HCT116 (cell line): ENCODE measurements at regions not wholly inside any gene's neighbourhood (a gene's known extent, or its start where the extent isn't known, plus 50 kb on each side); places are given as distances from the start of the nearest gene placed in this dataset.

Source experiments
- ATAC-seq: fragments of 200-7000 bp; cut with Tn5 transposase; 2 replicates; pipeline ENCODE4 v1.9.1; 2020; ENCODE audit warnings: mild to moderate bottlenecking, moderate library complexity
- BruUV-seq: library from RNA; stranded (reverse); fragments of 400-500 nt; replicated peaks from 2 replicates; lab custom pipeline; 2021; lab: Mats Ljungman, UMichigan
- CTCF ChIA-PET: fragments of 300-600 bp; sonication (Branson Sonifier 250); formaldehyde crosslinking; loops from one replicate; lab custom pipeline; 2021; ENCODE audit warnings: antibody characterized with exemption; lab: Charles Lee
- POLR2A ChIA-PET: fragments of 300-600, 350-600 bp; sonication (Branson Sonifier 250); formaldehyde crosslinking; loops from one replicate; lab custom pipeline; 2021; ENCODE audit warnings: antibody characterized with exemption; lab: Charles Lee
- RAD21 ChIA-PET, 2 experiments: fragments of 300-600 bp; sonication (Branson Sonifier 250); formaldehyde crosslinking; loops; one replicate each; lab custom pipeline; 2023; ENCODE audit warnings: low total read pairs in 2 of 2; ENCODE audit not compliant: uncharacterized antibody in 2 of 2, unreplicated experiment in 2 of 2, low non-redundant PET in 1 of 2; lab: Charles Lee
- DNase-seq: peaks from one replicate; pipeline ENCODE4 v3.0.0-alpha.2; 2010; ENCODE audit warnings: low read depth, low spot score
- H2AFZ ChIP-seq: fragments of 200-600 bp; shearing (Covaris generic), sonication (generic); 2 replicates; pipeline ENCODE4 v1.6.1; 2017; ENCODE audit warnings: low read depth, mixed run types, mixed read lengths, antibody characterized with exemption, low read length; ENCODE audit not compliant: poor library complexity, severe bottlenecking
- H3K27ac ChIP-seq: 2 replicates; pipeline ENCODE4 v1.5.1; 2012; ENCODE audit warnings: low read depth, low read length
- H3K27me3 ChIP-seq: fragments of 200-600 bp; sonication (generic); 2 replicates; pipeline ENCODE4 v1.6.1; 2016; ENCODE audit warnings: mixed run types, low read length, mixed read lengths; ENCODE audit not compliant: insufficient read depth
- H3K36me3 ChIP-seq, 2 experiments: fragments of 200-500 bp in 1 of 2; fragments of 200-600 bp in 1 of 2; sonication (Bioruptor generic) in 1 of 2; sonication (generic) in 1 of 2; 2 replicates each; pipeline versions ENCODE4 v1.5.1 to v1.6.1; 2014 to 2016; ENCODE audit warnings: low read length in 2 of 2, inconsistent platforms in 1 of 2, mixed read lengths in 1 of 2, mixed run types in 1 of 2; ENCODE audit not compliant: insufficient read depth in 2 of 2, control insufficient read depth in 1 of 2
- H3K4me1 ChIP-seq, 2 experiments: fragments of 200-600 bp in 1 of 2; sonication (generic) in 1 of 2; 2 replicates each; pipeline versions ENCODE4 v1.5.1 to v1.6.1; 2012 to 2017; ENCODE audit warnings: low read length in 2 of 2, inconsistent platforms in 1 of 2, mild to moderate bottlenecking in 1 of 2, mixed read lengths in 1 of 2, mixed run types in 1 of 2, moderate library complexity in 1 of 2; ENCODE audit not compliant: insufficient read depth in 2 of 2, control insufficient read depth in 1 of 2
- H3K4me2 ChIP-seq: fragments of 200-600 bp; sonication (generic); 2 replicates; pipeline ENCODE4 v1.6.1; 2017; ENCODE audit warnings: mixed run types, low read length, mixed read lengths
- H3K4me3 ChIP-seq, 2 experiments: fragments of 200-600 bp in 1 of 2; sonication (generic) in 1 of 2; replicated peaks in 1 of 2; 2 replicates each; pipeline ENCODE4 v1.5.1; 2011 to 2016; ENCODE audit warnings: low read length in 2 of 2, control low read depth in 1 of 2, low read depth in 1 of 2, mild to moderate bottlenecking in 1 of 2, mixed read lengths in 1 of 2, mixed run types in 1 of 2
- H3K79me2 ChIP-seq: fragments of 200-600 bp; sonication (generic); 2 replicates; pipeline ENCODE4 v1.6.1; 2017; ENCODE audit warnings: mild to moderate bottlenecking, mixed run types, low read length, moderate library complexity, mixed read lengths; ENCODE audit not compliant: insufficient read depth
- H3K9ac ChIP-seq: fragments of 200-600 bp; sonication (generic); 2 replicates; pipeline ENCODE4 v1.6.1; 2016; ENCODE audit warnings: low read length, mixed read lengths
- H3K9me2 ChIP-seq: fragments of 200-600 bp; sonication (generic), shearing (Covaris generic); 2 replicates; pipeline ENCODE4 v1.6.1; 2017; ENCODE audit warnings: mixed run types, mild to moderate bottlenecking, moderate library complexity; ENCODE audit not compliant: insufficient read depth
- H3K9me3 ChIP-seq, 2 experiments: fragments of 200-500 bp in 1 of 2; fragments of 200-600 bp in 1 of 2; sonication (Bioruptor generic) in 1 of 2; sonication (generic) in 1 of 2; 2 replicates each; pipeline ENCODE4 v1.6.1; 2014 to 2017; ENCODE audit warnings: low read length in 2 of 2, mixed read lengths in 2 of 2, inconsistent platforms in 1 of 2, low read depth in 1 of 2, mild to moderate bottlenecking in 1 of 2, mixed run types in 1 of 2, moderate library complexity in 1 of 2; ENCODE audit not compliant: control insufficient read depth in 1 of 2, insufficient read depth in 1 of 2
- H4K20me1 ChIP-seq: fragments of 200-600 bp; sonication (generic), shearing (Covaris generic); 2 replicates; pipeline ENCODE4 v1.6.1; 2017; ENCODE audit warnings: mixed run types, mild to moderate bottlenecking, moderate library complexity; ENCODE audit not compliant: insufficient read depth
- CBX3 ChIP-seq: IDR thresholded peaks from 2 replicates; pipeline ENCODE4 v1.6.1; 2012; ENCODE audit warnings: low read depth
- CEBPB ChIP-seq: IDR thresholded peaks from 2 replicates; pipeline ENCODE4 v1.6.1; 2012; ENCODE audit warnings: low read depth
- EGR1 ChIP-seq: IDR thresholded peaks from 2 replicates; pipeline ENCODE4 v1.6.1; 2012; ENCODE audit warnings: low read depth
- ELF1 ChIP-seq: IDR thresholded peaks from 2 replicates; pipeline ENCODE4 v1.6.1; 2012; ENCODE audit warnings: low read depth, borderline replicate concordance
- EZH2phosphoT487 ChIP-seq: fragments of 200-600 bp; IDR thresholded peaks from 2 replicates; pipeline ENCODE4 v1.6.1; 2018; ENCODE audit warnings: antibody characterized with exemption, borderline replicate concordance
- JUND ChIP-seq: IDR thresholded peaks from 2 replicates; pipeline ENCODE4 v1.6.1; 2012
- POLR2AphosphoS5 ChIP-seq: IDR thresholded peaks from 2 replicates; pipeline ENCODE4 v1.6.1; 2011; ENCODE audit warnings: mild to moderate bottlenecking, low read depth, low read length, moderate library complexity
- RAD21 ChIP-seq: IDR thresholded peaks from 2 replicates; pipeline ENCODE4 v1.6.1; 2012; ENCODE audit warnings: low read depth, mild to moderate bottlenecking
- SRF ChIP-seq: IDR thresholded peaks from 2 replicates; pipeline ENCODE4 v1.6.1; 2012; ENCODE audit warnings: low read depth
- TCF7L2 ChIP-seq: IDR thresholded peaks from 2 replicates; pipeline ENCODE4 v1.7.0; 2011; ENCODE audit warnings: borderline replicate concordance, inconsistent platforms; ENCODE audit not compliant: insufficient read depth, insufficient read length; ENCODE audit errors: extremely low read depth
- YY1 ChIP-seq: IDR thresholded peaks from 2 replicates; pipeline ENCODE4 v1.6.1; 2011; ENCODE audit warnings: low read length, low read depth, moderate library complexity, mild to moderate bottlenecking; ENCODE audit not compliant: insufficient replicate concordance; ENCODE audit errors: extremely low read depth
- ZFX ChIP-seq: fragments of 450-650 bp; IDR thresholded peaks from 2 replicates; pipeline ENCODE4 v1.6.1; 2017
- ZNF274 ChIP-seq: fragments of 200-500 bp; sonication (Bioruptor generic); IDR thresholded peaks from 2 replicates; pipeline ENCODE4 v1.6.1; 2014; ENCODE audit warnings: mild to moderate bottlenecking, low read depth, low read length, inconsistent platforms
- intact Hi-C: fragments of 100-400 bp; cut with micrococcal nuclease; formaldehyde crosslinking; loops from 2 replicates; pipeline ENCODE4 v1.10.0; 2022
- TF ChIP-seq, protein P1 (sequence below), 3 experiments: fragments of 200-600 bp in 1 of 3; sonication (generic) in 1 of 3; IDR thresholded peaks in 2 of 3; conservative IDR thresholded peaks in 1 of 3; 2 replicates each; pipeline ENCODE4 v1.5.1; 2012 to 2017; ENCODE audit warnings: low read depth in 2 of 3, low read length in 2 of 3, antibody characterized with exemption in 1 of 3, borderline replicate concordance in 1 of 3, control low read depth in 1 of 3, mild to moderate bottlenecking in 1 of 3, mixed read lengths in 1 of 3, mixed run types in 1 of 3, moderate library complexity in 1 of 3; ENCODE audit not compliant: insufficient read depth in 1 of 3
- TF ChIP-seq, protein P2 (sequence below): IDR thresholded peaks from 2 replicates; pipeline ENCODE4 v1.6.1; 2012; ENCODE audit warnings: low read depth
- TF ChIP-seq, protein P3 (sequence below): IDR thresholded peaks from 2 replicates; pipeline ENCODE4 v1.6.1; 2011; ENCODE audit warnings: mild to moderate bottlenecking, low read length, moderate library complexity; ENCODE audit not compliant: insufficient replicate concordance; ENCODE audit errors: extremely low read depth
- TF ChIP-seq, protein P4 (sequence below): IDR thresholded peaks from 2 replicates; pipeline ENCODE4 v1.6.1; 2012
- TF ChIP-seq, protein P5 (sequence below): IDR thresholded peaks from 2 replicates; pipeline ENCODE4 v1.6.1; 2012

DNA sequence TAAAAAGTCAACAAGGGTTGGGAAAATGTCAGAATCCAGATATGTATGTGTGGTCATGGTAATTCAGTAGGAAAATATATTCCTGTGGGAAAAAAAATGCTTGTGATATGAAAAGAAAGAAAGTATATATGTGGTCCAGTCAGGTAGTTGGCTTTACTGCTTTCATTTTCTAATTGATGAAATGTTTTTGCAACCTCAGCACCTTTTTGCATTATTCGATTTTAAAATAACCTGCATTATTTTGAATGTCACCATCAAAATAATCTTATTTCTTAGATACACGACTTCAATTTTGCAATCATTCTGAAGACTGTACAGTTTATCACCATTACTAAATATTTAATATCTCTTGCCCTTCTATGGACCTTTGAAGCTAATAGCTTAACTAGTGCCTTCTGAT is 170.8 kb upstream of the SPANXN4 start:
- no peaks in the 10 kb centered on the region for H3K79me2 ChIP-seq
- no peaks in the 10 kb centered on the region for H3K4me1 ChIP-seq
- ChIA-PET CTCF (no interaction called here), POLR2A (no interaction called here), RAD21 (no interaction called here)
- no peak overlapping the region for H3K4me3 ChIP-seq
- H3K27me3 ChIP-seq = no peaks in the 10 kb centered on the region
- H2AFZ ChIP-seq = no peak overlapping the region
- no peaks in the 10 kb centered on the region for H4K20me1 ChIP-seq
- H3K4me2 ChIP-seq = no peak overlapping the region
- H3K9ac ChIP-seq = no peak overlapping the region
- TF ChIP-seq JUND (no peak), SRF (no peak), EZH2phosphoT487 (no peak), YY1 (no peak), CBX3 (no peak), ZNF274 (no peak), POLR2AphosphoS5 (no peak), TCF7L2 (no peak), ELF1 (no peak), CEBPB (no peak), EGR1 (no peak), ZFX (no peak), RAD21 (no peak)
- TF ChIP-seq, protein P1, sequence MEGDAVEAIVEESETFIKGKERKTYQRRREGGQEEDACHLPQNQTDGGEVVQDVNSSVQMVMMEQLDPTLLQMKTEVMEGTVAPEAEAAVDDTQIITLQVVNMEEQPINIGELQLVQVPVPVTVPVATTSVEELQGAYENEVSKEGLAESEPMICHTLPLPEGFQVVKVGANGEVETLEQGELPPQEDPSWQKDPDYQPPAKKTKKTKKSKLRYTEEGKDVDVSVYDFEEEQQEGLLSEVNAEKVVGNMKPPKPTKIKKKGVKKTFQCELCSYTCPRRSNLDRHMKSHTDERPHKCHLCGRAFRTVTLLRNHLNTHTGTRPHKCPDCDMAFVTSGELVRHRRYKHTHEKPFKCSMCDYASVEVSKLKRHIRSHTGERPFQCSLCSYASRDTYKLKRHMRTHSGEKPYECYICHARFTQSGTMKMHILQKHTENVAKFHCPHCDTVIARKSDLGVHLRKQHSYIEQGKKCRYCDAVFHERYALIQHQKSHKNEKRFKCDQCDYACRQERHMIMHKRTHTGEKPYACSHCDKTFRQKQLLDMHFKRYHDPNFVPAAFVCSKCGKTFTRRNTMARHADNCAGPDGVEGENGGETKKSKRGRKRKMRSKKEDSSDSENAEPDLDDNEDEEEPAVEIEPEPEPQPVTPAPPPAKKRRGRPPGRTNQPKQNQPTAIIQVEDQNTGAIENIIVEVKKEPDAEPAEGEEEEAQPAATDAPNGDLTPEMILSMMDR (IDR thresholded peaks at IDR 0.05 in 2 of 3, conservative IDR thresholded peaks at IDR 0.05 in 1 of 3; ENCODE audit: borderline replicate concordance in 1 of 3, insufficient read depth in 1 of 3, low read depth in 2 of 3, low read length in 2 of 3) = no peak
- TF ChIP-seq, protein P2, sequence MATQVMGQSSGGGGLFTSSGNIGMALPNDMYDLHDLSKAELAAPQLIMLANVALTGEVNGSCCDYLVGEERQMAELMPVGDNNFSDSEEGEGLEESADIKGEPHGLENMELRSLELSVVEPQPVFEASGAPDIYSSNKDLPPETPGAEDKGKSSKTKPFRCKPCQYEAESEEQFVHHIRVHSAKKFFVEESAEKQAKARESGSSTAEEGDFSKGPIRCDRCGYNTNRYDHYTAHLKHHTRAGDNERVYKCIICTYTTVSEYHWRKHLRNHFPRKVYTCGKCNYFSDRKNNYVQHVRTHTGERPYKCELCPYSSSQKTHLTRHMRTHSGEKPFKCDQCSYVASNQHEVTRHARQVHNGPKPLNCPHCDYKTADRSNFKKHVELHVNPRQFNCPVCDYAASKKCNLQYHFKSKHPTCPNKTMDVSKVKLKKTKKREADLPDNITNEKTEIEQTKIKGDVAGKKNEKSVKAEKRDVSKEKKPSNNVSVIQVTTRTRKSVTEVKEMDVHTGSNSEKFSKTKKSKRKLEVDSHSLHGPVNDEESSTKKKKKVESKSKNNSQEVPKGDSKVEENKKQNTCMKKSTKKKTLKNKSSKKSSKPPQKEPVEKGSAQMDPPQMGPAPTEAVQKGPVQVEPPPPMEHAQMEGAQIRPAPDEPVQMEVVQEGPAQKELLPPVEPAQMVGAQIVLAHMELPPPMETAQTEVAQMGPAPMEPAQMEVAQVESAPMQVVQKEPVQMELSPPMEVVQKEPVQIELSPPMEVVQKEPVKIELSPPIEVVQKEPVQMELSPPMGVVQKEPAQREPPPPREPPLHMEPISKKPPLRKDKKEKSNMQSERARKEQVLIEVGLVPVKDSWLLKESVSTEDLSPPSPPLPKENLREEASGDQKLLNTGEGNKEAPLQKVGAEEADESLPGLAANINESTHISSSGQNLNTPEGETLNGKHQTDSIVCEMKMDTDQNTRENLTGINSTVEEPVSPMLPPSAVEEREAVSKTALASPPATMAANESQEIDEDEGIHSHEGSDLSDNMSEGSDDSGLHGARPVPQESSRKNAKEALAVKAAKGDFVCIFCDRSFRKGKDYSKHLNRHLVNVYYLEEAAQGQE = no peak
- TF ChIP-seq, protein P3, sequence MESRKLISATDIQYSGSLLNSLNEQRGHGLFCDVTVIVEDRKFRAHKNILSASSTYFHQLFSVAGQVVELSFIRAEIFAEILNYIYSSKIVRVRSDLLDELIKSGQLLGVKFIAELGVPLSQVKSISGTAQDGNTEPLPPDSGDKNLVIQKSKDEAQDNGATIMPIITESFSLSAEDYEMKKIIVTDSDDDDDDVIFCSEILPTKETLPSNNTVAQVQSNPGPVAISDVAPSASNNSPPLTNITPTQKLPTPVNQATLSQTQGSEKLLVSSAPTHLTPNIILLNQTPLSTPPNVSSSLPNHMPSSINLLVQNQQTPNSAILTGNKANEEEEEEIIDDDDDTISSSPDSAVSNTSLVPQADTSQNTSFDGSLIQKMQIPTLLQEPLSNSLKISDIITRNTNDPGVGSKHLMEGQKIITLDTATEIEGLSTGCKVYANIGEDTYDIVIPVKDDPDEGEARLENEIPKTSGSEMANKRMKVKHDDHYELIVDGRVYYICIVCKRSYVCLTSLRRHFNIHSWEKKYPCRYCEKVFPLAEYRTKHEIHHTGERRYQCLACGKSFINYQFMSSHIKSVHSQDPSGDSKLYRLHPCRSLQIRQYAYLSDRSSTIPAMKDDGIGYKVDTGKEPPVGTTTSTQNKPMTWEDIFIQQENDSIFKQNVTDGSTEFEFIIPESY = no peak
- TF ChIP-seq, protein P4, sequence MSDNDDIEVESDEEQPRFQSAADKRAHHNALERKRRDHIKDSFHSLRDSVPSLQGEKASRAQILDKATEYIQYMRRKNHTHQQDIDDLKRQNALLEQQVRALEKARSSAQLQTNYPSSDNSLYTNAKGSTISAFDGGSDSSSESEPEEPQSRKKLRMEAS = no peak
- TF ChIP-seq, protein P5, sequence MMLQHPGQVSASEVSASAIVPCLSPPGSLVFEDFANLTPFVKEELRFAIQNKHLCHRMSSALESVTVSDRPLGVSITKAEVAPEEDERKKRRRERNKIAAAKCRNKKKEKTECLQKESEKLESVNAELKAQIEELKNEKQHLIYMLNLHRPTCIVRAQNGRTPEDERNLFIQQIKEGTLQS = no peak
- ATAC-seq (no peak), DNase-seq (no peak)
- intact Hi-C loops = no loop called here
- H3K36me3 ChIP-seq = no peaks in the 10 kb centered on the region
- H3K27ac ChIP-seq = no peak overlapping the region
- BruUV-seq = no TSS peak
- no peaks in the 10 kb centered on the region for H3K9me3 ChIP-seq
- no peaks in the 10 kb centered on the region for H3K9me2 ChIP-seq
